HL-60 (cell line): ENCODE measurements at regions not wholly inside any gene's neighbourhood (a gene's known extent, or its start where the extent isn't known, plus 50 kb on each side); places are given as distances from the start of the nearest gene placed in this dataset.
"Not testable (repeated sequence)": the region's sequence is repeated elsewhere in the genome, so short reads cannot be mapped to it uniquely, and the experiment has no call there.

ENCODE experiments used
- DNase-seq, 2 experiments: peaks; one replicate each; pipeline ENCODE4 v3.0.0-alpha.2; 2010 to 2020; ENCODE audit warnings: low read depth in 1 of 2, low spot score in 1 of 2
- H3K27ac ChIP-seq: fragments of 250-450 bp; sonication (Bioruptor Pico); replicated peaks from 2 replicates; pipeline ENCODE4 v1.5.1; 2020; ENCODE audit warnings: mild to moderate bottlenecking, moderate library complexity
- H3K27me3 ChIP-seq: fragments of 250-450 bp; sonication (Bioruptor Pico); 2 replicates; pipeline ENCODE4 v1.5.1; 2021; ENCODE audit warnings: mild to moderate bottlenecking, moderate library complexity; ENCODE audit not compliant: insufficient read depth, poor library complexity, severe bottlenecking
- H3K4me3 ChIP-seq: replicated peaks from 2 replicates; pipeline ENCODE4 v1.5.1; 2011; ENCODE audit warnings: mild to moderate bottlenecking, control low read depth, low read length; ENCODE audit not compliant: insufficient read depth
- GABPA ChIP-seq: IDR thresholded peaks from 2 replicates; pipeline ENCODE4 v1.6.1; 2012; ENCODE audit warnings: low read depth
- POLR2AphosphoS5 ChIP-seq: IDR thresholded peaks from 2 replicates; pipeline ENCODE4 v1.6.1; 2012; ENCODE audit warnings: low read depth
- SPI1 ChIP-seq: IDR thresholded peaks from 2 replicates; pipeline ENCODE4 v1.6.1; 2012; ENCODE audit warnings: low read depth, mild to moderate bottlenecking, borderline replicate concordance
- TF ChIP-seq, protein P1 (sequence below): IDR thresholded peaks from 2 replicates; pipeline ENCODE4 v1.6.1; 2012; ENCODE audit warnings: low read depth; ENCODE audit not compliant: insufficient replicate concordance
- TF ChIP-seq, protein P2 (sequence below): IDR thresholded peaks from one replicate; pipeline ENCODE4 v1.5.1; 2011; ENCODE audit warnings: low read length, control low read depth, inconsistent platforms; ENCODE audit not compliant: insufficient read depth

DNA sequence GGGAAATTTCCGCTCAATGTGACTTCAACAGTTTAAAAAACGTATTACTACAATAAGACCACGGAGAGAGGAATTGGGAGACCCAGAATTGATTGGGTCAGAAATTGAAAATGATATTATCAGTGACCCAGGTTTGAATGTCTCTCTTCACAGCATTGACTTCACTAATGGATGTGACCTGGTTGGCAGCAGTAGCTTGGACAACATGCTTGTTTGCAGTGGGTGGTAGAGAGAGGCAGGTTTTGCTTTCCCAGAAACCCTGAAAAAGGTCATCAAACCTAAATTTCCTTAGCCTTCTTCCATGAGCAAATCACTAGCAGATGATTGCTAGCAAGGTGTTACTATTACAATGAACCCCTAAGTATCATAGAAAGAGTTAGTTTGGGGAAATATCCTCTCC lies 89.7 kb upstream of the ANTXRL start:
- Histone ChIP-seq H3K27ac (no peak overlapping the region), H3K4me3 (no peak overlapping the region), H3K27me3 (no peaks in the 10 kb centered on the region)
- TF ChIP-seq SPI1 (no peak), POLR2AphosphoS5 (no peak), GABPA (no peak)
- TF ChIP-seq, protein P1, sequence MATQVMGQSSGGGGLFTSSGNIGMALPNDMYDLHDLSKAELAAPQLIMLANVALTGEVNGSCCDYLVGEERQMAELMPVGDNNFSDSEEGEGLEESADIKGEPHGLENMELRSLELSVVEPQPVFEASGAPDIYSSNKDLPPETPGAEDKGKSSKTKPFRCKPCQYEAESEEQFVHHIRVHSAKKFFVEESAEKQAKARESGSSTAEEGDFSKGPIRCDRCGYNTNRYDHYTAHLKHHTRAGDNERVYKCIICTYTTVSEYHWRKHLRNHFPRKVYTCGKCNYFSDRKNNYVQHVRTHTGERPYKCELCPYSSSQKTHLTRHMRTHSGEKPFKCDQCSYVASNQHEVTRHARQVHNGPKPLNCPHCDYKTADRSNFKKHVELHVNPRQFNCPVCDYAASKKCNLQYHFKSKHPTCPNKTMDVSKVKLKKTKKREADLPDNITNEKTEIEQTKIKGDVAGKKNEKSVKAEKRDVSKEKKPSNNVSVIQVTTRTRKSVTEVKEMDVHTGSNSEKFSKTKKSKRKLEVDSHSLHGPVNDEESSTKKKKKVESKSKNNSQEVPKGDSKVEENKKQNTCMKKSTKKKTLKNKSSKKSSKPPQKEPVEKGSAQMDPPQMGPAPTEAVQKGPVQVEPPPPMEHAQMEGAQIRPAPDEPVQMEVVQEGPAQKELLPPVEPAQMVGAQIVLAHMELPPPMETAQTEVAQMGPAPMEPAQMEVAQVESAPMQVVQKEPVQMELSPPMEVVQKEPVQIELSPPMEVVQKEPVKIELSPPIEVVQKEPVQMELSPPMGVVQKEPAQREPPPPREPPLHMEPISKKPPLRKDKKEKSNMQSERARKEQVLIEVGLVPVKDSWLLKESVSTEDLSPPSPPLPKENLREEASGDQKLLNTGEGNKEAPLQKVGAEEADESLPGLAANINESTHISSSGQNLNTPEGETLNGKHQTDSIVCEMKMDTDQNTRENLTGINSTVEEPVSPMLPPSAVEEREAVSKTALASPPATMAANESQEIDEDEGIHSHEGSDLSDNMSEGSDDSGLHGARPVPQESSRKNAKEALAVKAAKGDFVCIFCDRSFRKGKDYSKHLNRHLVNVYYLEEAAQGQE = no peak
- TF ChIP-seq, protein P2, sequence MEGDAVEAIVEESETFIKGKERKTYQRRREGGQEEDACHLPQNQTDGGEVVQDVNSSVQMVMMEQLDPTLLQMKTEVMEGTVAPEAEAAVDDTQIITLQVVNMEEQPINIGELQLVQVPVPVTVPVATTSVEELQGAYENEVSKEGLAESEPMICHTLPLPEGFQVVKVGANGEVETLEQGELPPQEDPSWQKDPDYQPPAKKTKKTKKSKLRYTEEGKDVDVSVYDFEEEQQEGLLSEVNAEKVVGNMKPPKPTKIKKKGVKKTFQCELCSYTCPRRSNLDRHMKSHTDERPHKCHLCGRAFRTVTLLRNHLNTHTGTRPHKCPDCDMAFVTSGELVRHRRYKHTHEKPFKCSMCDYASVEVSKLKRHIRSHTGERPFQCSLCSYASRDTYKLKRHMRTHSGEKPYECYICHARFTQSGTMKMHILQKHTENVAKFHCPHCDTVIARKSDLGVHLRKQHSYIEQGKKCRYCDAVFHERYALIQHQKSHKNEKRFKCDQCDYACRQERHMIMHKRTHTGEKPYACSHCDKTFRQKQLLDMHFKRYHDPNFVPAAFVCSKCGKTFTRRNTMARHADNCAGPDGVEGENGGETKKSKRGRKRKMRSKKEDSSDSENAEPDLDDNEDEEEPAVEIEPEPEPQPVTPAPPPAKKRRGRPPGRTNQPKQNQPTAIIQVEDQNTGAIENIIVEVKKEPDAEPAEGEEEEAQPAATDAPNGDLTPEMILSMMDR = no peak
- DNase-seq = no peak

DNA sequence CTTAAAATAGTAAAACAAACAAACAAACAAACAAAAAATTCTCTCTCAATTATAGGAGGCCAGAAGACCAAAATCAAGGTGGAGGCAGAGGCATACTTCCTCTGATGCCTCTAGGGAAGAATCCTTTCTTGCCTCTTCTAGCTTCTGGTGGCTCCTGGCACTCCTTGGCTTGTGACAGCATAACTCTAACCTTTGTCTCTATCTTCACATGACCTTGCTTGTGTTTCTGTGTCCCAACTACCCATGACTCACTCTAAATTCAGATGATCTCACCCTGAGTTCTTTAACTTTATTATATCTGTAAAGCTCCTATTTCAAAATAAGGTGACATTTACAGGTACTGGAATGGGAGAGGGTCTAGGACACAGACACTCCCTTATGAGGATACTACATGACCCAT lies 88.3 kb upstream of the ANTXRL start:
- Histone ChIP-seq H3K4me3 (no peak overlapping the region), H3K27me3 (no peaks in the 10 kb centered on the region), H3K27ac (no peak overlapping the region)
- DNase-seq = no peak
- TF ChIP-seq GABPA (no peak), POLR2AphosphoS5 (no peak), SPI1 (no peak)
- TF ChIP-seq, protein P1 = no peak
- TF ChIP-seq, protein P2 = no peak

DNA sequence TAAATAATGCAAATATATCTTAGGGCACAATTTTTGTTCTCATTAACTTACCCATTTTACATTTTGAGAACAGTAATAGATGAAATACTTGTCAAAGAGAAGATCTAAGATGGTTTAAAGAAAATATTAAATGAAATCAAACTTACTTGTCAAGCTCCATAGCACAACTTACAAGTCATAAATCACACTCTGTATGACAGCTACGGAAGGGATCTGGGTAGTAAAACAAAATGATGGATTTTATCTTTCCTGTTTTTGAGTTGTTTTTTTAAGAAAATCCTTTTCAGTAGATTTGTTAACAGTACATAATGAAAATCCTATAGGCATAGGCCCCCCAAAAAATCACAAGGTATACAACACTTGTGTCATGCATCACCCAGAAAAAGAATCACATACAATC lies 84.4 kb upstream of the ANTXRL start:
- not testable (repeated sequence) for H3K27me3 ChIP-seq, DNase-seq

DNA sequence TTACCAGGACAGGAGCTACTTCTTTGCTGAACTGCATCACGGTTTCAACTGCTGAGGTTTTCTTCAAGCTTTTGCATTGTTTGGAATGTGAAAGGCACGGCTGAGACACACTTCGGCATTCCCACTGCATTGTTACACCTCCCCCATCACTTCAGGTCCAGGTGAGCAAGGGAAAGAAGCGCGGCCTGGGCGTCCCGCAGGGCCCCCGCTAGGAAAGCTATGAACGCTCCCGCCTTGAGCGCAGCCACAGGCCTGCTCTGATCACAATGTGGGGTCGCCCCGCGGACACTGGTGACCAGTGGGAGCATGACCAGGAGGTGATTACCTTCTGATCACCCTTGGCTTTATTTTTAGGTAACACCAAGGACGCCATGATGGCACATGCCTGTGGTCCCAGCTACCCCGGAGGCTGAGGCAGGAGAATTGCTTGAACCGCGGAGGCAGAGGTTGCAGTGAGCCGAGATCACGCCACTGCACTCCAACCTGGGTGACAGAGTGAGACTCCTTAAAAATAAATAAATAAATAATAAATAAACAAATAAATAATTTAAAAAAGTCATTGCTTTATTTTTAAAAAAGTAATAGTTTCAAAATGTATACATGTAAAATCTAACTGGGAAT lies 82.2 kb upstream of the ANTXRL start:
- H3K27ac ChIP-seq, H3K4me3 ChIP-seq, H3K27me3 ChIP-seq, DNase-seq: not testable (repeated sequence)

More for the DNA sequence above, 84.4 kb upstream of the ANTXRL start:
- H3K27ac ChIP-seq, H3K4me3 ChIP-seq: not testable (repeated sequence)

DNA sequence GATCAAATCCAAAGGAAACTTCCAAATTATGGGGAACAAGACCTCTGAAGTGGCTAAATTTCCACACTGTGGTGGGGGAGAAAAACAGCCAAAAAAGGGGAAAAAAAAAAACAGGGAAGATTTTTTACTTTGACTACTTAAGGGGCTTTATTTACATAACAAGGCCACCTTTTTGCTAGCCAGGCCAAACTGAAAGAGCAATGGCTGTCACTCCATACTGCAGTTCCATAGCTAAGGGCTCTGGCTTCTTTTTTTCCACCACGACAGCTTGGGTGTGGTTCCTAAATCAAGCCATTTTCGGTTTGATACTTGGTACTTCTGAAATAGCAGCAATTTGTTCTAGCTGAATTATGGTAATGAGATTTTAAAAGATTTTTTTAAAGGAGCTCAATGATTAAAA lies 76.4 kb upstream of the ANTXRL start:
- not testable (repeated sequence) for H3K4me3 ChIP-seq, DNase-seq, H3K27ac ChIP-seq, H3K27me3 ChIP-seq
